Right forelimb (tissue), 1 donor: ENCODE measurements at regions not wholly inside any gene's neighbourhood (a gene's known extent, or its start where the extent isn't known, plus 50 kb on each side); places are given as distances from the start of the nearest gene placed in this dataset.

Experiments used
- DNase-seq: peaks from one replicate; pipeline ENCODE4 v3.0.0-alpha.2; 2018

GRCh38 chr2:189374481-189374880 is 66.8 kb upstream of the WDR75 start:
- DNase-seq = no peak

- no peak for DNase-seq
These were observed 65.4 kb upstream of the WDR75 start for GRCh38 chr2:189375842-189376241.

GRCh38 chr2:189379287-189379630 is 62.0 kb upstream of the WDR75 start:
- no peak for DNase-seq

- no peak for DNase-seq
These were observed 61.5 kb upstream of the WDR75 start for GRCh38 chr2:189379731-189380261.

- no peak for DNase-seq
These were observed 58.6 kb upstream of the WDR75 start for GRCh38 chr2:189382668-189383067.

- no peak for DNase-seq
These were observed 54.5 kb upstream of the WDR75 start for GRCh38 chr2:189386741-189387140.

- DNase-seq = no peak
These were observed 50.1 kb upstream of the WDR75 start for GRCh38 chr2:189391201-189391600.
